Dedifferentiated amniotic fluid mesenchymal stem cell (primary cell): ENCODE measurements at regions not wholly inside any gene's neighbourhood (a gene's known extent, or its start where the extent isn't known, plus 50 kb on each side); places are given as distances from the start of the nearest gene placed in this dataset.
"Not testable (repeated sequence)": the region's sequence is repeated elsewhere in the genome, so short reads cannot be mapped to it uniquely, and the experiment has no call there.

Experiments used
- DNase-seq: peaks from one replicate; pipeline ENCODE4 v3.0.0-alpha.2; 2016; ENCODE audit errors: extremely low spot score

- not testable (repeated sequence) for DNase-seq
Observed at GRCh38 chr15:21174761-21175160, 265.5 kb downstream of the POTEB3 start.

DNA sequence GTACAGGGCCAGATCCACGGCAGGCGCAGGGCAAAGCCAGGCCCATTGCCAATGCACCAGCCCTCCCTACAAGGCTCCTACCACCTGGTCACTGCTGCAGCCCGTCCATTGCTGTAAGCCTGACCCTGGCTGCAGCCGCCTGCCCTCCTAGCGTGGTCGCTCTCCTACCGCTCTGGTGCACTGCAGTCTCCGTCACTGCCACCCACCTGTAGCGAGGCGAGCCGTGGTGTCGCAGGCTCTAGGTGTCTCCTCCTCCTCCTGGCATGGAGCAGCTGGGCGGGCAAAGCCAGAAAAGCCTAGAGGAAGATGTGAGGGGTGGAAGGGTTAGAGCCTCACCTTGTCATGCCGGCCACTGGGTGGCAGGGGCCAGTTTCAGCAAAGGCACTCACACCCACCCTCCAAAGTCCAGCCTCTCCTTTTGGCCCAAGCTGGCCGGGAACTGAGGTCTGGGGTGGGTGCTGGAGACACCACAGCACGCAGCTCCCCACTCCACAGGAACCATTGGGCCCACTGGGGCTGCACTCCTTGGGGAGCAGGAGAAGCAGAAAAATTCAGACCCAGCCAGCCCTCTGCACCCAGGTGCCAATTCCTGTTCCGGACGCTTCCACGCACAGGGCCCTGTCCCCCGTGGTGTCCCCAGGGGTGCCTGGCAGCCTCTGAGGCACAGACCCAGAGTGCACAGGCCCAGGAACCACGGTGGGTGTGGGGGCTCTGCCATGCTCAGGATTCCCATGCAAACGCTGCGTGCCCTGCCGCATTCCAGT lies 285.3 kb upstream of the POTEB2 start:
- DNase-seq: not testable (repeated sequence)

- not testable (repeated sequence) for DNase-seq
Observed at GRCh38 chr15:21148136-21148535, 282.0 kb upstream of the POTEB2 start.

DNA sequence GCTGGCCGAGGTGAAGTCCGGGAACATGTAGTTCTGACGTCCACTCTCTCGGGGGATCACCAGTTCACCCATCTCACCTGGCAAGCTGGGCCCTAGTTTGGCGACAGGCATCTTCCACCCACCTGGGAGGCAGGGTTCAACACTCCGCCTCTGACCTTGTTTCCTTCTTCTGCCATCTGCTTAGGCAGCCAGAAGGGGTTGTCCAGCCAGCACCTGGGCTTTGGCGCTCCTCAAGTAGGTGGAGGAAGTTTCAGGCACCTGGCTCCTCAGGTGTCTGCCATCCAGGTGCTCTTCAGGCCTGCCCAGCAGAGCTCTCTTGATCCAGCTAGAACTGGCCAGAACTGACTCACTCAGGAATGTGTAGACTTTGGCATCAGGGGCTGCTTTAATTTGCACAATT lies 267.8 kb upstream of the POTEB2 start:
- DNase-seq: not testable (repeated sequence)

DNA sequence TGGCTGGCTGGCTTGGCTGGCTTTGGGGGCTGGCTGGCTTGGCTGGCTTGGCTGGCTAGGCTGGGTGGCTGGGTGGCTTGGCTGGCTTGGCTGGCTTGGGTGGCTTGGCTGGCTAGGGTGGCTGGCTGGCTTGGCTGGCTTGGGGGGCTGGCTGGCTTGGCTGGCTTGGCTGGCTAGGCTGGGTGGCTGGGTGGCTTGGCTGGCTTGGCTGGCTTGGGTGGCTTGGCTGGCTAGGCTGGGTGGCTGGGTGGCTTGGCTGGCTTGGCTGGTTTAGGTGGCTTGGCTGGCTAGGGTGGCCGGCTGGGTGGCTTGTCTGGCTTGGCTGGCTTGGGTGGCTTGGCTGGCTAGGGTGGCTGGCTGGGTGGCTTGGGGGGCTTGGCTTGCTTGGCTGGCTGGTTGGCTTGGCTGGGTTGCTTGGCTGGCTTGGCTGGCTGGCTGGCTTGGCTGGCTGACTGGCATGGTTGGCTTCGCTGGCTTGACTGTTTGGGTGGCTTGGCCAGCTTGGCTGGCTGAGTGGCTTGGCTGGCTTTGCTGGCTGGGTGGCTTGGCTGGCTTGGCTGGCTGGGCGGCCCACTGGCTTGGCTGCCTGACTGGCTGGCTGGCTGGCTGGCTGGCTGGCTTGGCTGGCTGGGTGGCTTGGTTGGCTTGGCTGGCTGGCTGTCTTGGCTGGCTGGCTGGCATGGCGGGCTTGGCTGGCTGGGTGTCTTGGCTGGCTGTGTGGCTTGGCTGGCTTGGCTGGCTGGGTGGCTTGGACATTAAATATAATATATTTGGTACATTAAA lies 246.3 kb upstream of the POTEB2 start:
- DNase-seq: peak; percentile 1

GRCh38 chr15:21111861-21112260 lies 245.7 kb upstream of the POTEB2 start:
- DNase-seq: peak; percentile 12

DNA sequence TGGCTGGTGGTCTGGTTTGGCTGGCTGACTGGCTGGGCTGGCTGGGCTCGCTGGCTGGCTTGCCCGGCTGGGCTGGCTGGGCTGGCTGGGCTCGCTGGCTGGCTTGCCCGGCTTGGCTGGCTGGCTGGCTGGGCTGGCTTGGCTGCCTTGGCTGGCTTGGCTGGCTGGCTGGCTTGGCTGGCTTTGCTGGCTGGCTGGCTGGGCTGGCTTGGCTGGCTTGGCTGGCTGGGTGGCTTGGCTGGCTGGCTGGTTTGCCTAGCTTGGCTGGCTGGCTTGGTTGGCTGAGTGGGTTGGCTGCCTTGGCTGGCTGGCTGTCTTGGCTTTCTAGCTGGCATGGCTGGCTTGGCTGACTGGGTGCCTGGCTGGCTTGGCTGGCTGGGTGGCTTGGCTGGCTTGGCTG lies 245.1 kb upstream of the POTEB2 start:
- DNase-seq: not testable (repeated sequence)

GRCh38 chr15:21110187-21110804 lies 244.2 kb upstream of the POTEB2 start:
- DNase-seq: not testable (repeated sequence)

GRCh38 chr15:21108384-21108783 lies 242.3 kb upstream of the POTEB2 start:
- not testable (repeated sequence) for DNase-seq

DNA sequence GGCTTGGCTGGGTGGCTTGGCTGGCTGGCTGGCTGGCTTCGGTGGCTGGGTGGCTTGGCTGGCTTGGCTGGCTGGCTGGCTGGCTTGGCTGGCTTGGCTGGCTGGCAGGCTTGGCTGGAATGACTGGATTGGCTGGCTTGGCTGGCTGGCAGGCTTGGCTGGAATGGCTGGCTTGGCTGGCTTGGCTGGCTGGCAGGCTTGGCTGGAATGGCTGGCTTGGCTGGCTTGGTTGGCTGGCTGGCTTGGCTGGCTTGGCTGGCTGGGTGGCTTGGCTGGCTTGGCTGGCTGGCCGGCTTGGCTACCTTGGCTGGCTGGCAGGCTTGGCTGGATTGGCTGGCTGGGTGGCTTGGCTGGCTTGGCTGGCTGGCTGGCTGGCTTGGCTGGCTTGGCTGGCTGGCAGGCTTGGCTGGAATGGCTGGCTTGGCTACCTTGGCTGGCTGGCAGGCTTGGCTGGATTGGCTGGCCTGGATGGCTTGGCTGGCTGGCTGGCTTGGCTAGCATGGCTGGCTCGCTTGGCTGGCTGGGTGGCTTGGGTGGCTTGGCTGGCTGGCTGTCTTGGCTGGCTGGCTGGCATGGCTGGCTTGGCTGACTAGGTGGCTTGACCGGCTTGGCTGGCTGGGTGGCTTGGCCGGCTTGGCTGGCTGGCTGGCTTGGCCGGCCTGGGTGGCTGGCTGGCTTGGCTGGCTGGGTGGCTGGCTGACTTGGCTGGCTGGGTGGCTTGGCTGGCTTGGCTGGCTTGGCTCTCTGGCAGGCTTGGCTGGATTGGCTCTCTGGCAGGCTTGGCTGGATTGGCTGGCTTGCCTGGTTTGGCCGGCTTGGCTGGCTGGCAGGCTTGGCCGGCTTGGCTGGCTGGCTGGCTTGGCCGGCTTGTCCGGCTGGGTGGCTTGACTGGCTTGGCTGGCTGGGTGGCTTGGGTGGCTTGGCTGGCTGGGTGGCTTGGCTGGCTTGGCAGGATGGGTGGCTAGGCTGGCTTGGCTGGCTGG lies 241.6 kb upstream of the POTEB2 start:
- not testable (repeated sequence) for DNase-seq

DNA sequence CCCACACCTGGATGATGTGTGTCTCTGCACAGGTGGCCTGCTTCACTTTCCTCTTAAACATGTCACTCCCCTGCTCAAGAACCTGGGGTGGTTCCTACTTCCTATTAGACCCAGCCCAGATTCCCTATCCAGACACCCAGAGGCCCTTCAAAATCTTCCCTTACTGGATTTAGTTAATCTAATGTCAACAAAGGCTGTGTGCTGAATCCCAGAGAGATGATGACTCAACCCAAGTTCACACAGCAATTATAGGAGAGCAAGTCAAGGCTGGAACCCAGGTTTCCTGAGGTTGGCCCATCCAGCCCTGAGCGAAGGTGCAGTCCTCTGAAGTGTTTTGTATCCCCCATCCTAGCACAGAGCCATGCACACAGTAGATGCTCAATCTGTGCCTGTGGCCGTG lies 230.5 kb upstream of the POTEB2 start:
- not testable (repeated sequence) for DNase-seq

- not testable (repeated sequence) for DNase-seq
Observed at GRCh38 chr15:21079544-21079943, 213.4 kb upstream of the POTEB2 start.

- not testable (repeated sequence) for DNase-seq
Observed at GRCh38 chr15:21068917-21069316, 202.8 kb upstream of the POTEB2 start.

- not testable (repeated sequence) for DNase-seq
Observed at GRCh38 chr15:21063512-21063911, 197.4 kb upstream of the POTEB2 start.

DNA sequence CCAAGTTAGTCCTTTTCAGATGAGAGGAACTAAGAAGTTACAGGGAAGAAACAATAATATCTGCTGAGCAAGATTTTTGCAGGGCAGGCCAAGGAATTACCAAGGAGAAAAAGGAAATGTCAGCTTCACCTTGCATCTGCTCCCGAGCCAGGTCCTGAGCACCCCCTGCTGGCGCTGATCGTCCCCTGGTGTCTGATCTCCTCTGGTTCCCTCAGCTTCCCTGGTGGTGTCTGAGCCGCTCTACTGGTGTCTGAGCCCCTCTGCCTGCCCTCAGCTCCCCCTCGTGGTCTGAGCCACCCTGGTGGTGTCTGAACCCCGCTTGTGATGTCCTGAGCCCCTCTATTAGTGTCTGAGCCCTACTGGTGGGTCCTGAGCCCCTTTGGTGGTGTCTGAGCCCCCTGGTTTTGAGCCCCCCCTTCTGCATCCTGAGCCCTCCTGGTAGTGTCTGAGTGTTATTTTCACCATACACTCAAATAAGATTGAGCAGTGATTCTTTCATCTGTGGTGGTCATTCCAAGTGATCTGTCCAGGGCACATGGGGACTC lies 196.6 kb upstream of the POTEB2 start:
- not testable (repeated sequence) for DNase-seq

DNA sequence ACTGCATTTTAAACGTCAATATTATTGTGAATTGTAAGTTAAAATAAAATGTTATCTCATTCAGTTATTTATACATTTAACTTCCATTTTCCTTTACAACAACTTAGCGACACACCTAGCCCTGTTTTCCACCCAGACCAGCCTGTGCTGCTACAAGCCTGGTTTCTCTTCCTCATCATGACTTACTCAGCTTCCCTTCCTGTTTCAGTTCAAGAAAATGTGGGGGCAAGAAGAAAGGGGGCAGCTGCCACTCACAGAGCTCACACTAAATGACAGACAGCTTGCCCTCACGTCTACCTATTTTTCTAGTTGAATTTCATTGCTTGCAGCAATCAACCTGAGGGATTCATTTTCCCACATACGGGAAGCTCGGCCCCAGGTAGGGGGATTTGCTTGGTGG lies 185.8 kb upstream of the POTEB2 start:
- not testable (repeated sequence) for DNase-seq

DNA sequence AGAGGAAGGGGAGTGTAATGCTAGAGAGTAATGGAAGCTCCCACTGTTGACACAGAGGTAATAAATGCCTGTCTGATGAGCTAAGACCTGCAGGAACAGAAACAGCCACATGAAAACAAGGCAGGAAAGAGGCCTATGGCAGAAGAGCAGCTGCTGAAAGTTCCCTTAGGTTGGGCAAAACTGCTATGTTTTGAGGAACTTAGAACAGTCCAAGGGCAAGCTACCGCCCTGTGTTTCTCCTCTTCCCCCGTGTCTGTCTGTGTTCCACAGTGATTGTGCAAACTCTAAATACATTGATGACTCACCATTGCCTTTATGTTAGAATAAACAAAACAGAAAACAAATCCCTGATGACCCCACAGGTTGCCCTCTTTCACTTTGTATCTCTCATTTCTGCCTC lies 165.6 kb upstream of the POTEB2 start:
- not testable (repeated sequence) for DNase-seq

GRCh38 chr15:21029001-21029400 lies 162.9 kb upstream of the POTEB2 start:
- DNase-seq: not testable (repeated sequence)

- DNase-seq: not testable (repeated sequence)
Observed at GRCh38 chr15:21027942-21028341, 161.8 kb upstream of the POTEB2 start.

- DNase-seq: not testable (repeated sequence)
Observed at GRCh38 chr15:21026848-21027247, 160.7 kb upstream of the POTEB2 start.
